Liver (tissue), 3 donors: ENCODE measurements at regions not wholly inside any gene's neighbourhood (a gene's known extent, or its start where the extent isn't known, plus 50 kb on each side); places are given as distances from the start of the nearest gene placed in this dataset.

ENCODE experiments used
- ATF3 ChIP-seq: IDR thresholded peaks from 2 replicates; pipeline ENCODE4 v1.6.1; 2016; ENCODE audit warnings: antibody characterized with exemption
- EGR1 ChIP-seq, 2 donors: IDR thresholded peaks; 2 replicates each; pipeline ENCODE4 v1.6.1; 2016 to 2018; ENCODE audit warnings: antibody characterized with exemption in 2 of 2, low read depth in 2 of 2
- FOXA1 ChIP-seq: IDR thresholded peaks from 2 replicates; pipeline ENCODE4 v1.6.1; 2016; ENCODE audit warnings: antibody characterized with exemption
- HNF4A ChIP-seq, 2 donors: conservative IDR thresholded peaks; 2 replicates each; pipeline ENCODE4 v1.6.1; 2016; ENCODE audit warnings: antibody characterized with exemption in 2 of 2, mild to moderate bottlenecking in 2 of 2
- HNF4G ChIP-seq: IDR thresholded peaks from 2 replicates; pipeline ENCODE4 v1.6.1; 2016; ENCODE audit warnings: antibody characterized with exemption
- JUND ChIP-seq, 2 donors: IDR thresholded peaks; 2 replicates each; pipeline ENCODE4 v1.6.1; 2016; ENCODE audit warnings: antibody characterized with exemption in 2 of 2
- MAX ChIP-seq: IDR thresholded peaks from 2 replicates; pipeline ENCODE4 v1.6.1; 2016; ENCODE audit warnings: antibody characterized with exemption
- RAD21 ChIP-seq, 2 donors: IDR thresholded peaks; 2 replicates each; pipeline ENCODE4 v1.6.1; 2016; ENCODE audit warnings: antibody characterized with exemption in 2 of 2, mild to moderate bottlenecking in 2 of 2
- RXRA ChIP-seq, 2 donors: IDR thresholded peaks; 2 replicates each; pipeline ENCODE4 v1.6.1; 2017 to 2018; ENCODE audit warnings: antibody characterized with exemption in 2 of 2, mild to moderate bottlenecking in 1 of 2
- TAF1 ChIP-seq: conservative IDR thresholded peaks from 2 replicates; pipeline ENCODE4 v1.6.1; 2016; ENCODE audit warnings: antibody characterized with exemption, mild to moderate bottlenecking
- TF ChIP-seq, protein P1 (sequence below): IDR thresholded peaks from 2 replicates; pipeline ENCODE4 v1.6.1; 2016; ENCODE audit warnings: antibody characterized with exemption, mild to moderate bottlenecking
- TF ChIP-seq, protein P2 (sequence below): fragments of 150-350 bp; IDR thresholded peaks from 2 replicates; pipeline ENCODE4 v1.5.1; 2017; ENCODE audit warnings: improper control_type of control experiment, low read depth, low read length; ENCODE audit not compliant: missing input control
- donor health status: healthy.
- donor health status: healthy.

- TF ChIP-seq, protein P1, sequence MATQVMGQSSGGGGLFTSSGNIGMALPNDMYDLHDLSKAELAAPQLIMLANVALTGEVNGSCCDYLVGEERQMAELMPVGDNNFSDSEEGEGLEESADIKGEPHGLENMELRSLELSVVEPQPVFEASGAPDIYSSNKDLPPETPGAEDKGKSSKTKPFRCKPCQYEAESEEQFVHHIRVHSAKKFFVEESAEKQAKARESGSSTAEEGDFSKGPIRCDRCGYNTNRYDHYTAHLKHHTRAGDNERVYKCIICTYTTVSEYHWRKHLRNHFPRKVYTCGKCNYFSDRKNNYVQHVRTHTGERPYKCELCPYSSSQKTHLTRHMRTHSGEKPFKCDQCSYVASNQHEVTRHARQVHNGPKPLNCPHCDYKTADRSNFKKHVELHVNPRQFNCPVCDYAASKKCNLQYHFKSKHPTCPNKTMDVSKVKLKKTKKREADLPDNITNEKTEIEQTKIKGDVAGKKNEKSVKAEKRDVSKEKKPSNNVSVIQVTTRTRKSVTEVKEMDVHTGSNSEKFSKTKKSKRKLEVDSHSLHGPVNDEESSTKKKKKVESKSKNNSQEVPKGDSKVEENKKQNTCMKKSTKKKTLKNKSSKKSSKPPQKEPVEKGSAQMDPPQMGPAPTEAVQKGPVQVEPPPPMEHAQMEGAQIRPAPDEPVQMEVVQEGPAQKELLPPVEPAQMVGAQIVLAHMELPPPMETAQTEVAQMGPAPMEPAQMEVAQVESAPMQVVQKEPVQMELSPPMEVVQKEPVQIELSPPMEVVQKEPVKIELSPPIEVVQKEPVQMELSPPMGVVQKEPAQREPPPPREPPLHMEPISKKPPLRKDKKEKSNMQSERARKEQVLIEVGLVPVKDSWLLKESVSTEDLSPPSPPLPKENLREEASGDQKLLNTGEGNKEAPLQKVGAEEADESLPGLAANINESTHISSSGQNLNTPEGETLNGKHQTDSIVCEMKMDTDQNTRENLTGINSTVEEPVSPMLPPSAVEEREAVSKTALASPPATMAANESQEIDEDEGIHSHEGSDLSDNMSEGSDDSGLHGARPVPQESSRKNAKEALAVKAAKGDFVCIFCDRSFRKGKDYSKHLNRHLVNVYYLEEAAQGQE: no peak
- TF ChIP-seq, protein P2, sequence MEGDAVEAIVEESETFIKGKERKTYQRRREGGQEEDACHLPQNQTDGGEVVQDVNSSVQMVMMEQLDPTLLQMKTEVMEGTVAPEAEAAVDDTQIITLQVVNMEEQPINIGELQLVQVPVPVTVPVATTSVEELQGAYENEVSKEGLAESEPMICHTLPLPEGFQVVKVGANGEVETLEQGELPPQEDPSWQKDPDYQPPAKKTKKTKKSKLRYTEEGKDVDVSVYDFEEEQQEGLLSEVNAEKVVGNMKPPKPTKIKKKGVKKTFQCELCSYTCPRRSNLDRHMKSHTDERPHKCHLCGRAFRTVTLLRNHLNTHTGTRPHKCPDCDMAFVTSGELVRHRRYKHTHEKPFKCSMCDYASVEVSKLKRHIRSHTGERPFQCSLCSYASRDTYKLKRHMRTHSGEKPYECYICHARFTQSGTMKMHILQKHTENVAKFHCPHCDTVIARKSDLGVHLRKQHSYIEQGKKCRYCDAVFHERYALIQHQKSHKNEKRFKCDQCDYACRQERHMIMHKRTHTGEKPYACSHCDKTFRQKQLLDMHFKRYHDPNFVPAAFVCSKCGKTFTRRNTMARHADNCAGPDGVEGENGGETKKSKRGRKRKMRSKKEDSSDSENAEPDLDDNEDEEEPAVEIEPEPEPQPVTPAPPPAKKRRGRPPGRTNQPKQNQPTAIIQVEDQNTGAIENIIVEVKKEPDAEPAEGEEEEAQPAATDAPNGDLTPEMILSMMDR: no peak
- TF ChIP-seq HNF4A (conservative IDR thresholded peaks at IDR 0.05): no peak
- no peak for TF ChIP-seq JUND (IDR thresholded peaks at IDR 0.05)
- TF ChIP-seq ATF3: no peak
- no peak for TF ChIP-seq RXRA (IDR thresholded peaks at IDR 0.05)
- no peak for TF ChIP-seq TAF1
- no peak for TF ChIP-seq RAD21 (IDR thresholded peaks at IDR 0.05)
- TF ChIP-seq HNF4G: no peak
- TF ChIP-seq MAX: no peak
- TF ChIP-seq FOXA1: no peak
- no peak for TF ChIP-seq EGR1 (IDR thresholded peaks at IDR 0.05; ENCODE audit: low read depth in 2 of 2)
Measured at GRCh38 chr15:26287381-26287780, 424.3 kb upstream of the ATP10A start.
